OCI-LY1 (cell line): ENCODE measurements at regions not wholly inside any gene's neighbourhood (a gene's known extent, or its start where the extent isn't known, plus 50 kb on each side); places are given as distances from the start of the nearest gene placed in this dataset.

Source experiments
- H2AFZ ChIP-seq: fragments of 200-600 bp; sonication (generic), shearing (Covaris generic); 2 replicates; pipeline ENCODE4 v1.6.0; 2014; ENCODE audit warnings: antibody characterized with exemption, mild to moderate bottlenecking, low read length
- H3F3A ChIP-seq: fragments of 200-600 bp; sonication (generic), shearing (Covaris generic); 2 replicates; pipeline ENCODE4 v1.6.0; 2014; ENCODE audit warnings: mild to moderate bottlenecking, antibody characterized with exemption, low read length, moderate library complexity; ENCODE audit not compliant: insufficient read depth
- H3K27ac ChIP-seq: fragments of 200-600 bp; sonication (generic); 2 replicates; pipeline ENCODE4 v1.5.1; 2014; ENCODE audit warnings: low read length, mixed run types, mild to moderate bottlenecking, low read depth; ENCODE audit not compliant: poor library complexity, severe bottlenecking
- H3K27me3 ChIP-seq: fragments of 200-600 bp; sonication (generic); 2 replicates; pipeline ENCODE4 v1.6.0; 2014; ENCODE audit warnings: antibody characterized with exemption, mild to moderate bottlenecking, low read length, moderate library complexity; ENCODE audit not compliant: insufficient read depth
- H3K36me3 ChIP-seq: fragments of 200-600 bp; sonication (generic); 2 replicates; pipeline ENCODE4 v1.6.1; 2014; ENCODE audit warnings: mild to moderate bottlenecking, antibody characterized with exemption, low read length, moderate library complexity, mixed read lengths; ENCODE audit not compliant: insufficient read depth
- H3K4me1 ChIP-seq: fragments of 200-600 bp; sonication (generic); 2 replicates; pipeline ENCODE4 v1.5.1; 2014; ENCODE audit warnings: mild to moderate bottlenecking, low read length, moderate library complexity; ENCODE audit not compliant: insufficient read depth, severe bottlenecking
- H3K4me2 ChIP-seq: fragments of 200-600 bp; sonication (generic), shearing (Covaris generic); 2 replicates; pipeline ENCODE4 v1.6.1; 2014; ENCODE audit warnings: low read length
- H3K4me3 ChIP-seq: fragments of 200-600 bp; sonication (generic); 2 replicates; pipeline ENCODE4 v1.5.1; 2014; ENCODE audit warnings: low read length, low read depth, mild to moderate bottlenecking, mixed read lengths; ENCODE audit not compliant: poor library complexity, severe bottlenecking
- H3K79me2 ChIP-seq: fragments of 200-600 bp; shearing (Covaris generic); 2 replicates; pipeline ENCODE4 v1.6.1; 2016; ENCODE audit warnings: mixed run types, low read length, mixed read lengths; ENCODE audit not compliant: insufficient read depth
- H3K9ac ChIP-seq: fragments of 200-600 bp; sonication (generic), shearing (Covaris generic); 2 replicates; pipeline ENCODE4 v1.6.1; 2014; ENCODE audit warnings: mild to moderate bottlenecking, low read length, mixed read lengths
- H3K9me2 ChIP-seq: fragments of 200-600 bp; sonication (generic), shearing (Covaris generic); 2 replicates; pipeline ENCODE4 v1.6.1; 2014; ENCODE audit warnings: low read depth, mild to moderate bottlenecking, low read length, mixed read lengths
- H3K9me3 ChIP-seq: fragments of 200-600 bp; shearing (Covaris generic); 2 replicates; pipeline ENCODE4 v1.6.1; 2014; ENCODE audit warnings: low read length, mixed read lengths
- H4K20me1 ChIP-seq: fragments of 200-600 bp; sonication (generic), shearing (Covaris generic); 2 replicates; pipeline ENCODE4 v1.6.0; 2016; ENCODE audit warnings: mild to moderate bottlenecking, low read length; ENCODE audit not compliant: insufficient read depth
- EZH2 ChIP-seq: fragments of 200-600 bp; sonication (generic), shearing (Covaris generic); IDR thresholded peaks from 2 replicates; pipeline ENCODE4 v1.8.0; 2017; ENCODE audit warnings: borderline replicate concordance, mixed run types, mild to moderate bottlenecking, antibody characterized with exemption, low read length, moderate library complexity, mixed read lengths
- TF ChIP-seq, protein P1 (sequence below): fragments of 200-600 bp; sonication (generic), shearing (Covaris generic); IDR thresholded peaks from 2 replicates; pipeline ENCODE4 v1.5.1; 2017; ENCODE audit warnings: mild to moderate bottlenecking, antibody characterized with exemption, low read length, moderate library complexity, mixed read lengths

DNA sequence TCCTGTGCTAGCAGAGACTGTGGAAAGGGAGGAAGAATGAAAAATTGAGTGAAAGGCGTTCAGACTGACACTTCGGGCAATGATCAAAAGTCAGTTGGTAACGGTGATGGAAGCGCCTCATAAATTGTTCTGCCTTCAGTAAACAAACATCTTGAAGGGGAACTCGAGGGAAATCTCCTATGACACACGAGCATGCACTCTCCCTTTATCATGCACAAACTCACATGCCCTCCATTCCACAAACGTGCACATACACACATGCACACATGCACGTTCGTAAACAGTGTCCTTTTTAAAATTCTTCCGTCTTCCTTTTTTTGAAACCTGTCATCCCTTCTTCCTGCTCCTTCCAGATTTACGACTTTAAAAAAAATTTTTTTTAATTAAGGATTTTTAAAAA is 77.8 kb upstream of the TMEM45B start:
- H3K4me3 ChIP-seq: no peak overlapping the region
- no peak overlapping the region for H3K27ac ChIP-seq
- no peaks in the 10 kb centered on the region for H3K9me3 ChIP-seq
- H3K9me2 ChIP-seq: no peaks in the 10 kb centered on the region
- no peak overlapping the region for H3K4me2 ChIP-seq
- no peaks in the 10 kb centered on the region for H3F3A ChIP-seq
- no peaks in the 10 kb centered on the region for H3K36me3 ChIP-seq
- no peak overlapping the region for H2AFZ ChIP-seq
- no peaks in the 10 kb centered on the region for H3K27me3 ChIP-seq
- no peaks in the 10 kb centered on the region for H3K4me1 ChIP-seq
- H3K9ac ChIP-seq: no peak overlapping the region
- H4K20me1 ChIP-seq: no peaks in the 10 kb centered on the region
- TF ChIP-seq, protein P1, sequence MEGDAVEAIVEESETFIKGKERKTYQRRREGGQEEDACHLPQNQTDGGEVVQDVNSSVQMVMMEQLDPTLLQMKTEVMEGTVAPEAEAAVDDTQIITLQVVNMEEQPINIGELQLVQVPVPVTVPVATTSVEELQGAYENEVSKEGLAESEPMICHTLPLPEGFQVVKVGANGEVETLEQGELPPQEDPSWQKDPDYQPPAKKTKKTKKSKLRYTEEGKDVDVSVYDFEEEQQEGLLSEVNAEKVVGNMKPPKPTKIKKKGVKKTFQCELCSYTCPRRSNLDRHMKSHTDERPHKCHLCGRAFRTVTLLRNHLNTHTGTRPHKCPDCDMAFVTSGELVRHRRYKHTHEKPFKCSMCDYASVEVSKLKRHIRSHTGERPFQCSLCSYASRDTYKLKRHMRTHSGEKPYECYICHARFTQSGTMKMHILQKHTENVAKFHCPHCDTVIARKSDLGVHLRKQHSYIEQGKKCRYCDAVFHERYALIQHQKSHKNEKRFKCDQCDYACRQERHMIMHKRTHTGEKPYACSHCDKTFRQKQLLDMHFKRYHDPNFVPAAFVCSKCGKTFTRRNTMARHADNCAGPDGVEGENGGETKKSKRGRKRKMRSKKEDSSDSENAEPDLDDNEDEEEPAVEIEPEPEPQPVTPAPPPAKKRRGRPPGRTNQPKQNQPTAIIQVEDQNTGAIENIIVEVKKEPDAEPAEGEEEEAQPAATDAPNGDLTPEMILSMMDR: no peak
- TF ChIP-seq EZH2: no peak
- H3K79me2 ChIP-seq: no peaks in the 10 kb centered on the region

DNA sequence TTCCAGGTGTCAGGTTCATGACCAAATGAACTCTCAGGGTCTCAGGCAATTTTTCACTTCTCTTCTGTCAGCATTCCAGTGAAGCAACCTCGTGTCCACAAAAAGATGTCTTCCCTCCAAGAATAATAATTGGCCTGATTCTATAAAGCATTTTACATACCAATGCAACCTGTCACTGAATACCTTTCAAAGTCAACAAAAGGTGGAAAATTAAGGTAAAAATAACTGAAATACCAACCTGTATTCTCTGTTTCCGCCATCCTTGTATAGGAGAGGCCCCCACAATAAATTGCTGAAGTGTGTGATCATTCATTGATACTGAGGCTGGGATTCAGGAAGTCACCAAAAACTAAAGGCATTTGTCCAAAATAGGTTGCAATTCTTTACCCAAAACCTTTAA is 77.4 kb upstream of the TMEM45B start:
- Histone ChIP-seq H3K4me2 (no peak overlapping the region), H3K9me3 (no peaks in the 10 kb centered on the region), H3K79me2 (no peaks in the 10 kb centered on the region), H3K27me3 (no peaks in the 10 kb centered on the region), H3F3A (no peaks in the 10 kb centered on the region), H3K4me1 (no peaks in the 10 kb centered on the region), H3K27ac (no peak overlapping the region), H3K36me3 (no peaks in the 10 kb centered on the region), H2AFZ (no peak overlapping the region), H4K20me1 (no peaks in the 10 kb centered on the region), H3K9me2 (no peaks in the 10 kb centered on the region), H3K4me3 (no peak overlapping the region), H3K9ac (no peak overlapping the region)
- TF ChIP-seq, protein P1: no peak
- no peak for TF ChIP-seq EZH2

DNA sequence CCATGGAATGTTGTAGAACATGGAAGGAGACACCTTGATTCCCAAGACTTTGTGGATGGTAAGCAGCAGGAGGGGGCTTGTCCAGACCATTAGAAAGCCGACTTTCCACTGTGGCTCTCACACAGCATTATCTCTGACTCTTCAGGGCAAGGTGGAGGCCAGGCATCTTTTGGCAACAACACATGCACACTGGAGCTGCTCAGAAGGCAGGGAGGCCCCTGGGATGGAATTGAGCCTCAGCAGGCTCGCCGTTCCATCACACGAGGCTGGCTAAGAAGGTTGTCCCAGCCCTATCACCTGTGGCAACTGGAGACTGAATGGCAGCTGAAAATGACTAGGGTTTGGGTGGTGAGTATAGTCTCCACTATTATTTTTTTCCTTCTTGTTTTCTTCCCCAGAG is 76.3 kb upstream of the TMEM45B start:
- Histone ChIP-seq H3K4me3 (no peak overlapping the region), H3K27ac (no peak overlapping the region), H2AFZ (no peak overlapping the region), H3F3A (no peaks in the 10 kb centered on the region), H3K79me2 (no peaks in the 10 kb centered on the region), H3K4me2 (no peak overlapping the region), H3K9me2 (no peaks in the 10 kb centered on the region), H3K36me3 (no peaks in the 10 kb centered on the region), H3K9me3 (no peaks in the 10 kb centered on the region), H4K20me1 (no peaks in the 10 kb centered on the region), H3K4me1 (no peaks in the 10 kb centered on the region), H3K9ac (no peak overlapping the region), H3K27me3 (no peaks in the 10 kb centered on the region)
- no peak for TF ChIP-seq EZH2
- TF ChIP-seq, protein P1: no peak
